SK-N-SH (cell line): ENCODE measurements at regions not wholly inside any gene's neighbourhood (a gene's known extent, or its start where the extent isn't known, plus 50 kb on each side); places are given as distances from the start of the nearest gene placed in this dataset.

Experiments used
- RCOR1 ChIP-seq: fragments of 150-350 bp; IDR thresholded peaks from 2 replicates; pipeline ENCODE4 v1.6.1; 2017; ENCODE audit warnings: antibody characterized with exemption, low read length
- TEAD4 ChIP-seq: IDR thresholded peaks from 2 replicates; pipeline ENCODE4 v1.4.0; 2012; ENCODE audit warnings: mild to moderate bottlenecking, borderline replicate concordance; ENCODE audit not compliant: insufficient read depth

DNA sequence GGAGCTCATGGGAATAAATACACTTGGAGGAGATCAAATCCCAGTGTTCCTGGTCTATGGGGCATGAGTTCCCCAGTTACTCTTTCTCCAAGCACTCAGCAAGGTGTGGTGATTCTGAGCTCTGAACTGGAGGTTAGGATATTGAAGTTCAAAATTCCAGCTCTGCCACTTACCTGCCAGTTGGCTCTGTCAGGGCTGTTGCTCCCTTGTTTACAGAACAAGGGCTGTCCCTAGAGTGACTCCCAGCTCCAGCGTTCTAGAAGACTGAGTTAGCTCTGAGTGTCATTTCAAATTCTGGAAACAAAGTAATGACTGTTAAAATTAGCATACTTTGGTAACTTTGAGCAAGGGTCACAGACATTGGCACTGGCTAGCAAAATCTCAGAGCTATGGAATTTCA lies 69.7 kb upstream of the ZBED5 start:
- no peak for TF ChIP-seq RCOR1
- TF ChIP-seq TEAD4, result no peak
